ENCODE measurements at regions not wholly inside any gene's neighbourhood (a gene's known extent, or its start where the extent isn't known, plus 50 kb on each side); places are given as distances from the start of the nearest gene placed in this dataset.

DNA sequence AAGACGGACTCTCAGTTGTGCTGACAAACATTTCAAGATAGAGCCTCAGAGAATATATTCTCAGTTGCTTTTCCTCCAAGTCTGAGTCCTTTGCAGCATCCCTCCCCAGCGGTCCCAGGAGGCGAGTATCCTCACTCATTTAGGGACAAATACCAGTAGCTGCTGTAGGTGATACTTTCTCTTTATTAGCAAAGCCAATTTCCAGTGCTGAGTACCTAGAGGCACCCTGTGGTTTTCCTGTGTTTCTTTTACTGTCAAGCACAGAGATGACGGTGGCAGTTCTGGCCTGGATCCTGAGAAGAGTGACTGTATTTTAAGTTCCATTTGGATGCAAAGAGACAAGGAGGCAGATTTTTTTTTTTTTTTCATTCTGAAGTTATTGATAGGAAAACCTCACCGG, 1058.4 kb downstream of the SORCS3 start:
- TF ChIP-seq CTCF (IDR thresholded peaks at IDR 0.05; ENCODE audit: low read depth, low read length, missing control alignments): no peak
- DNase-seq (ENCODE audit: extremely low read depth, low read depth): no peak
- no peak overlapping the region for H3K4me3 ChIP-seq (replicated peaks; ENCODE audit: low read depth, low read length)

DNA sequence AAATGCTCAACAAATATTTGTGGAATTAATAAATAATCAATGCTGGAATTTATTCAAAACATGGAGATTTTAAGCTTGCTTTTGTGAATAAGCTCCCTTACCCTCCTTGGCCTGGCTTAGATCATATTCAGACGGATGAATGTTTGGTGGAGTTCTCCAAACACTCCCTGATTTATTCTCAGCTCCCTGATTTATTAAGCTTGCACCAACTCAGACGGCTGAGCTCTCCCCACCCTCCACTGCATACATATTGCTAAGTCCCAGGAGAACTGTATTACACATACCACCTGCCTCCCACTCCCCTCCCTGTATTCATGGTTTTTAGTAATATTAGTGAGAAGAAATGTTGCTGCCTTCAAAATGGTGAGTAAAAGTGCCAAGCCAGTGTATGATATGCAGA, 1057.5 kb downstream of the SORCS3 start:
- H3K4me3 ChIP-seq (replicated peaks; ENCODE audit: low read depth, low read length): no peak overlapping the region
- no peak for TF ChIP-seq CTCF (IDR thresholded peaks at IDR 0.05; ENCODE audit: low read depth, low read length, missing control alignments)
- DNase-seq (ENCODE audit: extremely low read depth, low read depth): no peak

DNA sequence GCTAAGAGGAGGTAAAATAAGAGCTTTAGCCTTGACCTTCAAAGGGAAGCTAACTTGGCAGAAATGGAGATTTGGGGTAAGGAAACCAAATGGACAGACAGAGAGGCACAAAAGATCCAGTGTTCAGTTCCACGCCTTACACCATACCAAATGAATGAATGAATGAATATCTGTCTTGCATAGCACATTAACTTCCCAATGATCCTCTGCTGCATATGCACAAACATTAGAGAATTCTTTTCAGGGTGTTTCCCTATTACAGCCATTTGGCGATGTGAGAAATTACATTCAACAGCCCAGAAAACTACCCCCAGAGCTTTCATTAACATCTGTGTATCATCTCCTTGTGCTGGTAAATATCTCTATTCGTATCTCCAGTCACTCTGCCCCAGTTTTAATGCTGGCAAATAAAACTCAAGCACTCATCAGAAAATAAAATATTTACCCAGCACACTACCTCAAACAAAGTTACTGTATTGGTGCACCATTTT, 1056.2 kb downstream of the SORCS3 start:
- H3K4me3 ChIP-seq (replicated peaks; ENCODE audit: low read depth, low read length): no peak overlapping the region
- DNase-seq (ENCODE audit: extremely low read depth, low read depth): no peak
- no peak for TF ChIP-seq CTCF (IDR thresholded peaks at IDR 0.05; ENCODE audit: low read depth, low read length, missing control alignments)

DNA sequence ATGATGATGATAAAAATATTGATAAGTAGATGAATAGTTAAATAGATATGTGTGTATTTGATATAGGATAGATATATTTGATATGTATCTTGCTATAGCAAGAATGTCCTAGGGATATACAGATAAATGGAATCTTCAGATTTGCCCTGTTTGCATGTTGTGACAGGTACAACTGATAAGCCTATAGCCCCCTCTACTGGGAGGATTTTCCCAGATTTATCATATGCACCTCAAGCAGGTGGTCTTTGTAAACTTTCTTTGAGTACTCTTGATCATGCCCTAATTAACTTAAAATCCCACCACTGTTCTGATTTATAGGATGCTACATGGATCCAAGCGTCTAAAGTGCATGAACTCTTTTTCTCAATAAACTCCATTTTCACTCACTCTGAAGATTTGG, 1050.7 kb downstream of the SORCS3 start:
- TF ChIP-seq CTCF (IDR thresholded peaks at IDR 0.05; ENCODE audit: low read depth, low read length, missing control alignments): no peak
- no peak overlapping the region for H3K4me3 ChIP-seq (replicated peaks; ENCODE audit: low read depth, low read length)

DNA sequence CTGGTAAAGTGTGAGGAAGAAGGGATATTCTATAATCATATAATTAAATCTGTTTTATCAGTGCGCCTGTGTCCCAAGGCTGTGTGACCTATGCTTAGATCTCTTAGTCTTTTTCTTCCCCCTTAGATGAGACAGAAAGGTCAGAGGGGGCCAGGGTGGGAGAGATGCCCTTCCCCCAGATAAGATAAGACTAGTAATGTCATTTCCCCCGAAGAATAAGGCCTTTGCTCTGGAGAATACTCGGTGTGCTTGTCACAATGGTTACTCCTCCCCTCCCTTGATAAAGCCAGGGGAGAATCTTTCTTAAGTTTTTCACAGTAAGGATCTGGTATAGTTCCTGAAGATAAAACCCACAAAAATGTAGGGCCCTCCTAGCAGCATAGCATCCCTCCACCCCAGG, 1041.8 kb downstream of the SORCS3 start:
- TF ChIP-seq CTCF (IDR thresholded peaks at IDR 0.05; ENCODE audit: low read depth, low read length, missing control alignments): no peak
- H3K4me3 ChIP-seq (replicated peaks; ENCODE audit: low read depth, low read length): no peak overlapping the region
- DNase-seq (ENCODE audit: extremely low read depth, low read depth): no peak

More for the DNA sequence above, 1050.7 kb downstream of the SORCS3 start:
- DNase-seq (ENCODE audit: extremely low read depth, low read depth): no peak

GRCh38 chr10:105681051-105681450, 1040.0 kb downstream of the SORCS3 start:
- no peak overlapping the region for H3K4me3 ChIP-seq (replicated peaks; ENCODE audit: low read depth, low read length)
- no peak for DNase-seq (ENCODE audit: extremely low read depth, low read depth)
- TF ChIP-seq CTCF (IDR thresholded peaks at IDR 0.05; ENCODE audit: low read depth, low read length, missing control alignments): no peak

GRCh38 chr10:105679781-105680180, 1038.7 kb downstream of the SORCS3 start:
- no peak for TF ChIP-seq CTCF (IDR thresholded peaks at IDR 0.05; ENCODE audit: low read depth, low read length, missing control alignments)
- H3K4me3 ChIP-seq (replicated peaks; ENCODE audit: low read depth, low read length): no peak overlapping the region
- no peak for DNase-seq (ENCODE audit: extremely low read depth, low read depth)

Data from HFF-Myc (cell line).